K562 (cell line): ENCODE measurements at regions not wholly inside any gene's neighbourhood (a gene's known extent, or its start where the extent isn't known, plus 50 kb on each side); places are given as distances from the start of the nearest gene placed in this dataset.

ENCODE experiments used
- FOXJ3 ChIP-seq: sonication (generic); formaldehyde crosslinking; IDR thresholded peaks from 2 replicates; pipeline ENCODE4 v1.4.0; 2020; ENCODE audit warnings: mild to moderate bottlenecking, missing genetic modification reagents
- POLR2A ChIP-seq: fragments of 450-650 bp; conservative IDR thresholded peaks from 2 replicates; pipeline ENCODE4 v1.6.1; 2016
- TF ChIP-seq, protein P1 (sequence below): sonication (generic); formaldehyde crosslinking; IDR thresholded peaks from 2 replicates; pipeline ENCODE4 v1.8.1; 2023; ENCODE audit warnings: mild to moderate bottlenecking, missing genetic modification reagents, moderate library complexity

DNA sequence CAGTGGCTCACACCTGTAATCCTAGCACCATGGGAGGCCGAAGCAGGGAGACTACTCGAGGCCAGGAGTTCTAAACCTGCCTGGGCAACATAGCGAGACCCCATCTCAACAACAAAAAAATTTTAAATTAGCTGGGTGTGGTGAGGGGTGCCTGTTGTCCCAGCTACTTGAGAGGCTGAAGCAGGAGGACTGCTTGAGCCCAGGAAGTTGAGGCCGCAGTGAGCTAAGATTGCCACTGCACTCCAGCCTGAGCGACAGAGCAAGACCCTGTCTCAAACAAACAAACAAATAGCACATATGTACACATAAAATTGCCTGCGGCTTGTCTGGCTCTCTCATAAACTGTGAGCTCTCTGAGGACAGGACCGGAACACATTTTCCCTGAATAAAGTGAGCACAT, 106.3 kb downstream of the BANF2 start:
- TF ChIP-seq FOXJ3 (CRISPR knock-in tag) = no peak
- no peak for TF ChIP-seq POLR2A
- TF ChIP-seq, protein P1, sequence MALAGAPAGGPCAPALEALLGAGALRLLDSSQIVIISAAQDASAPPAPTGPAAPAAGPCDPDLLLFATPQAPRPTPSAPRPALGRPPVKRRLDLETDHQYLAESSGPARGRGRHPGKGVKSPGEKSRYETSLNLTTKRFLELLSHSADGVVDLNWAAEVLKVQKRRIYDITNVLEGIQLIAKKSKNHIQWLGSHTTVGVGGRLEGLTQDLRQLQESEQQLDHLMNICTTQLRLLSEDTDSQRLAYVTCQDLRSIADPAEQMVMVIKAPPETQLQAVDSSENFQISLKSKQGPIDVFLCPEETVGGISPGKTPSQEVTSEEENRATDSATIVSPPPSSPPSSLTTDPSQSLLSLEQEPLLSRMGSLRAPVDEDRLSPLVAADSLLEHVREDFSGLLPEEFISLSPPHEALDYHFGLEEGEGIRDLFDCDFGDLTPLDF = no peak
